GM18519 (cell line): ENCODE measurements at regions not wholly inside any gene's neighbourhood (a gene's known extent, or its start where the extent isn't known, plus 50 kb on each side); places are given as distances from the start of the nearest gene placed in this dataset.

ENCODE experiments used
- ATAC-seq: cut with Tn5 transposase; IDR thresholded peaks from one replicate; pipeline ENCODE4 v1.9.1; 2021; ENCODE audit warnings: mild to moderate bottlenecking, moderate library complexity; ENCODE audit not compliant: unreplicated experiment, low FRiP score

GRCh38 chr2:103809415-103809814 is 1044.5 kb upstream of the POU3F3 start:
- no peak for ATAC-seq

GRCh38 chr2:103809941-103810441 is 1043.9 kb upstream of the POU3F3 start:
- no peak for ATAC-seq

- no peak for ATAC-seq
Measured at GRCh38 chr2:103810875-103811274, 1043.0 kb upstream of the POU3F3 start.

- no peak for ATAC-seq
Measured at GRCh38 chr2:103814016-103814415, 1039.9 kb upstream of the POU3F3 start.

- ATAC-seq = no peak
Measured at GRCh38 chr2:103815731-103816130, 1038.2 kb upstream of the POU3F3 start.

- ATAC-seq = no peak
Measured at GRCh38 chr2:103817746-103818145, 1036.2 kb upstream of the POU3F3 start.

GRCh38 chr2:103818176-103818575 is 1035.7 kb upstream of the POU3F3 start:
- no peak for ATAC-seq

- ATAC-seq = no peak
Measured at GRCh38 chr2:103819599-103819998, 1034.3 kb upstream of the POU3F3 start.

- ATAC-seq = no peak
Measured at GRCh38 chr2:103823847-103824246, 1030.1 kb upstream of the POU3F3 start.

- no peak for ATAC-seq
Measured at GRCh38 chr2:103847276-103847675, 1006.6 kb upstream of the POU3F3 start.

GRCh38 chr2:103859238-103859637 is 994.7 kb upstream of the POU3F3 start:
- ATAC-seq = no peak

GRCh38 chr2:103860016-103860415 is 993.9 kb upstream of the POU3F3 start:
- ATAC-seq = no peak

GRCh38 chr2:103868396-103868795 is 985.5 kb upstream of the POU3F3 start:
- ATAC-seq = no peak

- no peak for ATAC-seq
Measured at GRCh38 chr2:103873716-103874351, 980.1 kb upstream of the POU3F3 start.

GRCh38 chr2:103875131-103875530 is 978.8 kb upstream of the POU3F3 start:
- ATAC-seq = no peak

- ATAC-seq = no peak
Measured at GRCh38 chr2:103875531-103875930, 978.4 kb upstream of the POU3F3 start.

GRCh38 chr2:103876611-103877010 is 977.3 kb upstream of the POU3F3 start:
- ATAC-seq = no peak

GRCh38 chr2:103879101-103879500 is 974.8 kb upstream of the POU3F3 start:
- ATAC-seq = no peak

GRCh38 chr2:103880081-103880834 is 973.7 kb upstream of the POU3F3 start:
- no peak for ATAC-seq

- no peak for ATAC-seq
Measured at GRCh38 chr2:103887625-103888024, 966.3 kb upstream of the POU3F3 start.

GRCh38 chr2:103896182-103896581 is 957.7 kb upstream of the POU3F3 start:
- ATAC-seq = no peak

GRCh38 chr2:103898561-103898960 is 955.4 kb upstream of the POU3F3 start:
- ATAC-seq = no peak
